ENCODE measurements at regions not wholly inside any gene's neighbourhood (a gene's known extent, or its start where the extent isn't known, plus 50 kb on each side); places are given as distances from the start of the nearest gene placed in this dataset.

DNA sequence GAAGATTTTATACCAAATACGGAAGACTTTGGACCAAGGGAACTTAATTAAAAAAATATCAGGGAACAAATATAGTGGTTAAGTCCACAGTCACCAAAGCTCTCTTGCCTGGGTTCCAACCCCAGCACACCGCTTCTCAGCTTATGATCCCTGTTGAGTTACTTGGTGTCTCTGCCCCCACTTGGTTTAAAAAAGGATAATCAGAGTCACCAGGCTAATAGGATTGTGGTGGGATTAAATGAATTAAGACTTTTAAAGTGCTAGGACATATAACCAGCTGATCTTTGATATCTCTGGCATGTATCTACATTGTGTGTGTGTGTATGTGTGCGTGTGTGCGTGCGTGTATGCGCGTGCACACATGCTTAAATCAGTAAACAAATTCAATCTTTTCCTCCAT, 474.7 kb upstream of the DAB1 start:
- Histone ChIP-seq H3K36me3 (no peaks in the 10 kb centered on the region), H3K4me3 (no peak overlapping the region), H3K9me3 (no peaks in the 10 kb centered on the region), H3K27me3 (no peaks in the 10 kb centered on the region), H3K27ac (no peak overlapping the region), H3K4me1 (no peaks in the 10 kb centered on the region)
- TF ChIP-seq, protein P1, sequence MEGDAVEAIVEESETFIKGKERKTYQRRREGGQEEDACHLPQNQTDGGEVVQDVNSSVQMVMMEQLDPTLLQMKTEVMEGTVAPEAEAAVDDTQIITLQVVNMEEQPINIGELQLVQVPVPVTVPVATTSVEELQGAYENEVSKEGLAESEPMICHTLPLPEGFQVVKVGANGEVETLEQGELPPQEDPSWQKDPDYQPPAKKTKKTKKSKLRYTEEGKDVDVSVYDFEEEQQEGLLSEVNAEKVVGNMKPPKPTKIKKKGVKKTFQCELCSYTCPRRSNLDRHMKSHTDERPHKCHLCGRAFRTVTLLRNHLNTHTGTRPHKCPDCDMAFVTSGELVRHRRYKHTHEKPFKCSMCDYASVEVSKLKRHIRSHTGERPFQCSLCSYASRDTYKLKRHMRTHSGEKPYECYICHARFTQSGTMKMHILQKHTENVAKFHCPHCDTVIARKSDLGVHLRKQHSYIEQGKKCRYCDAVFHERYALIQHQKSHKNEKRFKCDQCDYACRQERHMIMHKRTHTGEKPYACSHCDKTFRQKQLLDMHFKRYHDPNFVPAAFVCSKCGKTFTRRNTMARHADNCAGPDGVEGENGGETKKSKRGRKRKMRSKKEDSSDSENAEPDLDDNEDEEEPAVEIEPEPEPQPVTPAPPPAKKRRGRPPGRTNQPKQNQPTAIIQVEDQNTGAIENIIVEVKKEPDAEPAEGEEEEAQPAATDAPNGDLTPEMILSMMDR (IDR thresholded peaks at IDR 0.05), result no peak
- TF ChIP-seq POLR2A (IDR thresholded peaks at IDR 0.05), result no peak
- DNase-seq, result no peak

DNA sequence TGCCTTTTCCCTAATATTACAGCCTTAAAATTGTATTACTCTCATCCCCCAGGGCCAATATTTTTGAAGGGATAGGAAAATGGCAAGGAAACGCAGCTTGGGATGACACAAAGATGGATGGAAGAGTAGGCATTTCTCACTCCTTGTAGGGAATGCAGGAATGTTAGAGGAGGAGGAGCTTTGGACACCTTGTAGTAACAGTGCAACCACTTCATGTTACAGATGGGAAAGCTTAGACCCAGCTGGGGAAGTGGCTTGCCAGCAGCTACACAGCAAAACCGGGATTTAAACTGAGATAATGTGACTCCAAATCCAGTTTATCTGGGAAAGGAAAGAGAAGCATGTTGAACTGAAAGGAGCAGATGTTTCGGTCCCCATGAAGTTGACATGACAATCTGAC, 473.7 kb upstream of the DAB1 start:
- Histone ChIP-seq H3K27me3 (no peaks in the 10 kb centered on the region), H3K9me3 (no peaks in the 10 kb centered on the region), H3K4me3 (no peak overlapping the region), H3K4me1 (no peaks in the 10 kb centered on the region), H3K27ac (no peak overlapping the region), H3K36me3 (no peaks in the 10 kb centered on the region)
- no peak for TF ChIP-seq POLR2A (IDR thresholded peaks at IDR 0.05)
- TF ChIP-seq, protein P1 (IDR thresholded peaks at IDR 0.05), result no peak
- DNase-seq, result no peak

DNA sequence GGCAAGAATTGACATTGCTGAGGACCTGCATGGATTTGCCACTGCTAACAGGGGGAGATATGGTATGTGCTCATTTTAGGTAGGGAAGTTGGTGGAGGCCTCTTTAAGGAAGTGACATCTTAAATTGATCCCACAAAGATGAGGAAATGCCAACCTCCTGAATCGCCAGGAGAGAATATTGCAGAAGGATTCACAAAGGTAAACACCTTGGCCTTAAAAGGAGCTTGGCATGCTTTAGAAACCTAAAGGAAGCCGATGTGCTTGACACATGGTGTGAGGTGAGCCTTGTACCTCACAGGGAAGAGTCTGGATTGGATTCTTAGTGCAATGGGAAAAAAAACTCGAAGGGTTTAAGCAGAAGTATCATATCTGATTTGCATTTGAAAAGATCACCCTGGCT, 470.5 kb upstream of the DAB1 start:
- H3K27ac ChIP-seq, result no peak overlapping the region
- no peaks in the 10 kb centered on the region for H3K9me3 ChIP-seq
- H3K4me1 ChIP-seq, result no peaks in the 10 kb centered on the region
- H3K36me3 ChIP-seq, result no peaks in the 10 kb centered on the region
- DNase-seq, result no peak
- TF ChIP-seq, protein P1 (IDR thresholded peaks at IDR 0.05), result no peak
- no peak for TF ChIP-seq POLR2A (IDR thresholded peaks at IDR 0.05)
- no peaks in the 10 kb centered on the region for H3K27me3 ChIP-seq
- no peak overlapping the region for H3K4me3 ChIP-seq

DNA sequence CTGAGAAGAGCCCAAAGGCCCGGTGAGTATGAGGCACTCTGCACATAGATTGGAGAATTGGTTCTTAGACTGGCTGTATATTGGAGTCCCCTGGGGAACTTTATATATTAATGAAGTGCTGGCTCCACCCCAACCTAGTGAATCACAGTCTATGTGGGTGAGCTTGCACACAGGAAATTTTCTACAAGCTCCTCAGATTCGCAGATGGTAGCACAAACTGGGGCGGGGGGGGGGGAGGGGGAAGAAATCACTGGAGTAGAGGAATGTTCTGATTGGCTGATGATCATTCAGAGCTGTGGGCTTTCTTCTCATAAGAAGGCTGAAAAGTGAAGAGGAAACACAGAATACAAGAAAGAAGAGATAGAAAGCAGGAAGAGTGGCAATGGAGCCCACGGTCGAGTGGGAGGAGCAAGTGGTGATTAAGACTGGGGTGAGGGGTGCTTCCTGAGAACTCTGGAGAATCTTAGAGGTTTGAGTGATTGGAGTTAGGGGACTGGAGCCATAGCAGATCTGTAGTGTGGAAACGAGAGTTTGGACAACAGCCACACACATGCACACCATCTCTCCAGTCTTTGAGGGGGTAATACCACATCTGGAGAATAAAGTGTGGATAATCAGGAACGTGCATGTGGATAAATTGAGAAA, 465.9 kb upstream of the DAB1 start:
- no peaks in the 10 kb centered on the region for H3K36me3 ChIP-seq
- no peaks in the 10 kb centered on the region for H3K9me3 ChIP-seq
- no peaks in the 10 kb centered on the region for H3K27me3 ChIP-seq
- H3K4me1 ChIP-seq, result no peaks in the 10 kb centered on the region
- TF ChIP-seq POLR2A (IDR thresholded peaks at IDR 0.05), result no peak
- TF ChIP-seq, protein P1 (IDR thresholded peaks at IDR 0.05), result no peak
- no peak overlapping the region for H3K4me3 ChIP-seq
- no peak for DNase-seq
- no peak overlapping the region for H3K27ac ChIP-seq

DNA sequence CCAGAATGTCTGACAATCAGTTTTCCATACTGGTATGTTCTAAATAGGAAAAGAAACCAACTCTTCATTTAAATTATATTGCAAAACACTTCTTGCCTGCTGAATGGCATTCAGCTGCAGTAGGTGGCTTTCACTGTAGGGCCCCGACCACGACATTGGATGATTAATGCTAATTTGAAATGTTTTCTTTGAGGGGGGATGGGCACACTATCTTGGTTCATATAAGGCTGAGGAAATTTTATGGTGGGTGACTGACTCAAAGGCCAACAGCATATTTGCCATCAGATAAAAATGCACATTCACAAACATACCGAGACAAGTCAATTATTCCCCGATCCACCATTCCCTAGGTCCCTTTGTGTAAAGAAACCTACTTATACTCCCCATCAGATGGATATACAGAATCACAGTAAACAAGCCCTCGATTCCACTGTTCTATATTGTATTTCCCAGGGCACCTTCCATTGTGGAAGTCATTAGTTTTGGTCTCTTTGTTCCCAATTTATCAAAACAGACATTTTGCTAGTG, 464.2 kb upstream of the DAB1 start:
- TF ChIP-seq, protein P1 (IDR thresholded peaks at IDR 0.05), result no peak
- no peak for TF ChIP-seq POLR2A (IDR thresholded peaks at IDR 0.05)
- no peak overlapping the region for H3K4me3 ChIP-seq
- no peak for DNase-seq
- H3K4me1 ChIP-seq, result no peaks in the 10 kb centered on the region
- no peaks in the 10 kb centered on the region for H3K36me3 ChIP-seq
- no peak overlapping the region for H3K27ac ChIP-seq
- H3K27me3 ChIP-seq, result no peaks in the 10 kb centered on the region
- H3K9me3 ChIP-seq, result no peaks in the 10 kb centered on the region

Measured in Peyer's patch (tissue), 4 donors.